Spleen (tissue), 11 donors: ENCODE measurements at regions not wholly inside any gene's neighbourhood (a gene's known extent, or its start where the extent isn't known, plus 50 kb on each side); places are given as distances from the start of the nearest gene placed in this dataset.

Source experiments
- DNase-seq: peaks from one replicate; pipeline ENCODE4 v3.0.0-alpha.2; 2020
- H3K27ac ChIP-seq, 8 donors: fragments of 200-600 bp; sonication (generic) in 7 of 8; 1 replicate in 4 of 8; 2 replicates in 4 of 8; pipeline versions ENCODE4 v1.5.0 to v1.8.0; 2016 to 2021; ENCODE audit warnings: inconsistent platforms in 4 of 8, mild to moderate bottlenecking in 4 of 8, moderate library complexity in 1 of 8
- H3K27me3 ChIP-seq, 7 donors: fragments of 200-600 bp; sonication (generic) in 6 of 7; replicated peaks in 1 of 7; 1 replicate in 4 of 7; 2 replicates in 3 of 7; pipeline versions ENCODE4 v1.5.0 to v1.8.0; 2016 to 2021; ENCODE audit warnings: inconsistent platforms in 3 of 7, mild to moderate bottlenecking in 1 of 7
- H3K36me3 ChIP-seq, 6 donors: fragments of 200-600 bp; sonication (generic) in 5 of 6; 1 replicate in 4 of 6; 2 replicates in 2 of 6; pipeline versions ENCODE4 v1.5.0 to v1.8.0; 2016 to 2021; ENCODE audit warnings: inconsistent platforms in 2 of 6
- H3K4me1 ChIP-seq, 6 donors: fragments of 200-600 bp; sonication (generic) in 5 of 6; 1 replicate in 3 of 6; 2 replicates in 3 of 6; pipeline versions ENCODE4 v1.5.0 to v1.8.0; 2016 to 2021; ENCODE audit warnings: inconsistent platforms in 3 of 6
- H3K4me3 ChIP-seq, 8 donors: fragments of 200-600 bp; sonication (generic) in 7 of 8; 1 replicate in 4 of 8; 2 replicates in 4 of 8; pipeline versions ENCODE4 v1.5.0 to v1.8.0; 2016 to 2021; ENCODE audit warnings: inconsistent platforms in 4 of 8, mild to moderate bottlenecking in 4 of 8, moderate library complexity in 2 of 8
- H3K9me3 ChIP-seq, 8 donors: fragments of 200-600 bp; sonication (generic) in 7 of 8; 1 replicate in 4 of 8; 2 replicates in 4 of 8; pipeline versions ENCODE4 v1.5.0 to v1.8.0; 2016 to 2021; ENCODE audit warnings: inconsistent platforms in 4 of 8
- POLR2A ChIP-seq, 3 donors: fragments of 450-650 bp; IDR thresholded peaks; one replicate each; pipeline ENCODE4 v1.5.1; 2017; ENCODE audit warnings: antibody characterized with exemption in 3 of 3, mild to moderate bottlenecking in 1 of 3
- POLR2AphosphoS5 ChIP-seq, 3 donors: sonication (generic); formaldehyde crosslinking; IDR thresholded peaks; one replicate each; pipeline ENCODE4 v1.5.1; 2017; ENCODE audit warnings: antibody characterized with exemption in 3 of 3
- WGBS, 5 donors: extraction: QIAGEN DNeasy Blood & Tissue Kit in 3 of 5; methylation state at CpG; one replicate each; pipeline versions ENCODE4 v1.1.5 to v1.1.7; 2013 to 2018; 5-methylcytosine and 5-hydroxymethylcytosine counted together
- intact Hi-C: fragments of 100-400 bp; cut with DNase I; formaldehyde crosslinking; loops from one replicate; pipeline ENCODE4 v1.15.0; 2023; ENCODE audit warnings: low total_unique reads
- TF ChIP-seq, protein P1 (sequence below), 11 experiments: fragments of 200-600 bp in 7 of 11; fragments of 450-650 bp in 4 of 11; sonication (generic) in 4 of 11; IDR thresholded peaks in 8 of 11; conservative IDR thresholded peaks in 3 of 11; 1 replicate in 7 of 11; 2 replicates in 4 of 11; pipeline versions ENCODE4 v1.4.0 to v1.8.0; 2016 to 2021; ENCODE audit warnings: antibody characterized with exemption in 11 of 11, inconsistent platforms in 4 of 11, mild to moderate bottlenecking in 1 of 11
- donor health status: healthy with polysubstance abuse.
- donor health status: DM: no; HTN: no; CAD: no; lungs with moderate emphysema.
- donor health status: DM: no; HTN: no; CAD: no.
- donor health status: Bipolar disorder and iron deficiency.
- donor health status: healthy.
- donor health status: DM: no; HTN: no; CAD: no.
- donor health status: DM: yes; HTN: yes; CAD: no.

DNA sequence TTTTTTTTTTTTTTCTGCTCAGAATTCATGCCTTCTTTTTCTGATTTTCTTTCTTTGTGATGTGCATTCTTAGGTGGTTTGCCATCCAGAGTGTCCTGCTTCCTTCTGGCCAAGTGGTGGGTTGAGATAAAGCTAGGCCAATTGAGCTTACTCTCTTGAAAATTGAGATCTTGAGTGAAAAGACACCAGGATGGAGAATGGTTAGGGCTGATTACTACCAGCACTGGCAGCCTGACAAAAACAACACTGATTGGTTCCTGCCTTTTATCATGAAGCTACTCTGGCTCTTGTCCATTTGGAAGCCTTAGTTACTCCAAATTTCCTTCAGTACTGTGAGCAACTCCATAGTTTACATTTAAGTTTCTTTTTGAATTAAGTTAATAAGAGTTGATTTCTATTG, 404.0 kb downstream of the PPARGC1A start:
- Histone ChIP-seq H3K27me3 (no peaks in the 10 kb centered on the region), H3K4me3 (no peak overlapping the region), H3K36me3 (no peaks in the 10 kb centered on the region), H3K27ac (no peak overlapping the region), H3K9me3 (peaks cover 0 to 15% (median 0%) of the 10 kb centered on the region in 8 donors), H3K4me1 (no peaks in the 10 kb centered on the region)
- no peak for DNase-seq
- intact Hi-C loops, result no loop called here
- TF ChIP-seq, protein P1, sequence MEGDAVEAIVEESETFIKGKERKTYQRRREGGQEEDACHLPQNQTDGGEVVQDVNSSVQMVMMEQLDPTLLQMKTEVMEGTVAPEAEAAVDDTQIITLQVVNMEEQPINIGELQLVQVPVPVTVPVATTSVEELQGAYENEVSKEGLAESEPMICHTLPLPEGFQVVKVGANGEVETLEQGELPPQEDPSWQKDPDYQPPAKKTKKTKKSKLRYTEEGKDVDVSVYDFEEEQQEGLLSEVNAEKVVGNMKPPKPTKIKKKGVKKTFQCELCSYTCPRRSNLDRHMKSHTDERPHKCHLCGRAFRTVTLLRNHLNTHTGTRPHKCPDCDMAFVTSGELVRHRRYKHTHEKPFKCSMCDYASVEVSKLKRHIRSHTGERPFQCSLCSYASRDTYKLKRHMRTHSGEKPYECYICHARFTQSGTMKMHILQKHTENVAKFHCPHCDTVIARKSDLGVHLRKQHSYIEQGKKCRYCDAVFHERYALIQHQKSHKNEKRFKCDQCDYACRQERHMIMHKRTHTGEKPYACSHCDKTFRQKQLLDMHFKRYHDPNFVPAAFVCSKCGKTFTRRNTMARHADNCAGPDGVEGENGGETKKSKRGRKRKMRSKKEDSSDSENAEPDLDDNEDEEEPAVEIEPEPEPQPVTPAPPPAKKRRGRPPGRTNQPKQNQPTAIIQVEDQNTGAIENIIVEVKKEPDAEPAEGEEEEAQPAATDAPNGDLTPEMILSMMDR (IDR thresholded peaks at IDR 0.05 in 8 of 11, conservative IDR thresholded peaks at IDR 0.05 in 3 of 11), result no peak
- TF ChIP-seq POLR2A (IDR thresholded peaks at IDR 0.05), result no peak
- TF ChIP-seq POLR2AphosphoS5 (IDR thresholded peaks at IDR 0.05), result no peak

DNA sequence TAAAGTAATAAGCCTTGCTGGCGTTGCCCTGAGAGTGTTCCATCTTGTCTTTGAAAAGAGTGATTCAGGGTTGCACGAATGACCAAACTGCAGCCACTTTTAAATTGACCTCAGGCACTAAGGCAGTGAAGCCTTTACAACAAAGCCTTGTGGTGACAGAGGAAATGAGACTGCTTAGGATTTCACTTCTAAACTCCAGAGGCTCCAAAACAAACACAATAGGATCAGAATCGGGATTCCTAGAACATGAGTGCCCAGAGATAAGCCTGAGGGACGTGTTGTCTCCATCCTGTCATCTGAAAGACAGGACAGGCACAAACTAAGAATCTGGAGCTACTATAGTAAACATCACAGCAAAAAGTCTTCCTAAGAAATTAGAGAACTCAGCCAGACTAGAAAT, 405.2 kb downstream of the PPARGC1A start:
- H3K36me3 ChIP-seq, result no peaks in the 10 kb centered on the region
- intact Hi-C loops, result no loop called here
- no peak for DNase-seq
- TF ChIP-seq, protein P1 (IDR thresholded peaks at IDR 0.05 in 8 of 11, conservative IDR thresholded peaks at IDR 0.05 in 3 of 11), result no peak
- no peak for TF ChIP-seq POLR2A (IDR thresholded peaks at IDR 0.05)
- TF ChIP-seq POLR2AphosphoS5 (IDR thresholded peaks at IDR 0.05), result no peak
- H3K9me3 ChIP-seq, result peaks cover 0 to 15% (median 0%) of the 10 kb centered on the region in 8 donors
- H3K27me3 ChIP-seq, result no peaks in the 10 kb centered on the region
- no peak overlapping the region for H3K27ac ChIP-seq
- no peak overlapping the region for H3K4me3 ChIP-seq
- 19 to 42% (median 26%) methylated on average over 4 of the region's 4 CpGs for WGBS, 5 donors
- H3K4me1 ChIP-seq, result no peaks in the 10 kb centered on the region

DNA sequence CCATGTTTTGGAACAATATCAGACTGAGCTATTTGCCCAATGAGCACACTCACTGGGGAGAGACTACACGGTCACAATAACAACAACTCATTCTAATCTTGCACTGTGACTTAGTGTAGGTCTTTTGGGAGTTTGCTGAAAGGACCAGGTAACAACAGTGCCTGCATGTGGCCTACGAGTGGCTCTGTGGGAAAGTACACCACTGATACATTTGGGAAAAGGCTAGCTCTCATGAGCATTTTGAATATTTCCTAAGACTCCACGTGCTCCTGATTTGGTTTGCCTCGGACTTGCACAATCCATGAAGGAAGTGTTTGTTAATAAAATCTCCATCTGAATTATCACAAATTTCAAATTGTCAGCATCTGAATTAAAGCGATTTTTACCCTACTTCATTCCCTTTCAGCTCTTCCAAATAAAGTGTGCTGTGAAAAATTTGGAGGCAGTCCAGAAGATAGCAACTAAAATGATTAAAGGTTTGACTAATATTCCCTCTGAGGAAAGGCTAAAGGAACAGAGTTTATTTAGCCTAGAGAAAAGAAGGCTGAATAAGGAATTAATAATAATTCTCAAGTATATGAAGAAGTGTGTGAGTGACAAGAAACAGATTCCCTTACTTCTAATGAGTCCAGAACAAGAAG, 406.4 kb downstream of the PPARGC1A start:
- DNase-seq, result no peak
- TF ChIP-seq POLR2AphosphoS5 (IDR thresholded peaks at IDR 0.05) (no peak), POLR2A (IDR thresholded peaks at IDR 0.05) (no peak)
- TF ChIP-seq, protein P1 (IDR thresholded peaks at IDR 0.05 in 8 of 11, conservative IDR thresholded peaks at IDR 0.05 in 3 of 11), result no peak
- intact Hi-C loops, result no loop called here
- WGBS, 5 donors, result 55 to 81% (median 69%) methylated on average over 5 of the region's 5 CpGs
- Histone ChIP-seq H3K4me1 (no peaks in the 10 kb centered on the region), H3K36me3 (no peaks in the 10 kb centered on the region), H3K9me3 (peaks cover 0 to 15% (median 0%) of the 10 kb centered on the region in 8 donors), H3K27me3 (no peaks in the 10 kb centered on the region), H3K4me3 (no peak overlapping the region), H3K27ac (no peak overlapping the region)

DNA sequence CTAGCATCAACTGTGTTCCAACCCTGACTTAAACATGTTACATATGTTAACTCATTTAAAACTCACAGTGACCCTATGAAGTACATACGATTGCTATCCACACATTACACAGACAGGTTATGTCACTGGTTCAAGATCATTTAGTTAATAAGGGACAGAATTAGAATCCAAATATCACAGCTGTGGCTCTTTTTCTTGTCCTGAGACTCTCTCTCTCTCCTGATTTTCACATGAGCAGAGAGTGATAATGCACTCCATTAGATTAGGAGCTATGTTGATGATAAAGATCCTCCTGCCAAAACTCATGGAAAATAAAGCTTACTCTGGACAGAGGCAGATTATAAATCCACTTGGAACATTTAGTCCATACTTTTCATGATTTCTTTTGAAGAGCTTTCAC, 408.3 kb downstream of the PPARGC1A start:
- H3K36me3 ChIP-seq, result no peaks in the 10 kb centered on the region
- 62 to 97% (median 90%) methylated on average over 1 of the region's 1 CpG for WGBS, 5 donors
- intact Hi-C loops, result no loop called here
- DNase-seq, result no peak
- no peak overlapping the region for H3K4me3 ChIP-seq
- H3K27ac ChIP-seq, result no peak overlapping the region
- H3K4me1 ChIP-seq, result no peaks in the 10 kb centered on the region
- no peaks in the 10 kb centered on the region for H3K27me3 ChIP-seq
- no peak for TF ChIP-seq POLR2A (IDR thresholded peaks at IDR 0.05)
- TF ChIP-seq, protein P1 (IDR thresholded peaks at IDR 0.05 in 8 of 11, conservative IDR thresholded peaks at IDR 0.05 in 3 of 11), result no peak
- peaks cover 0 to 6% (median 0%) of the 10 kb centered on the region in 8 donors for H3K9me3 ChIP-seq
